ENCODE measurements at regions not wholly inside any gene's neighbourhood (a gene's known extent, or its start where the extent isn't known, plus 50 kb on each side); places are given as distances from the start of the nearest gene placed in this dataset.
"Not testable (repeated sequence)": the region's sequence is repeated elsewhere in the genome, so short reads cannot be mapped to it uniquely, and the experiment has no call there.

DNA sequence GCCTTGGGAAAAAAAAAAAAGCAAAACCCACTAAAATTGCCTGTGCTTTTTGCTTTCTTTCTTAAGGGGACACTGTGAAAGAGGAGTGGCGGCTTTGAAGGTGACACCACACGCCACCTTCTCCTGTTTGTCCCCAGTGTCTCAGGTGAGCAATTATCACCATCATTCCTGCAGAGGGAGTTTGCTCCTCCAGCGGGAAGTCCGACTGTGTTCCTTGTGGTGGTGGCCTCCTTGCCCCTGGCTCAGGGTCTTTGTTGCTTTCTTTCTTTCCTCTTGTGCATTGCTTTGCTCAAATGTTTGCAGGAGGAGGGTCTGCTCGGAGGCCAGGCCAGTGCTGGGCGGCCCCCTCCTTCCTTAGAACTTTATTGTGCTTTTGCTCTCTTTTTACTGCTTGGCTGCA, 164.3 kb upstream of the CXCR4 start:
- Histone ChIP-seq H3K9me3 (ENCODE audit: control insufficient read depth, insufficient read depth, low read length) (no peaks in the 10 kb centered on the region), H3K4me1 (ENCODE audit: control insufficient read depth, insufficient read depth, low read length) (peaks cover 35% of the 10 kb centered on the region), H3K27ac (ENCODE audit: low read length) (peak overlapping the region; percentile 66), H3K27me3 (ENCODE audit: control insufficient read depth, insufficient read depth, low read length) (no peaks in the 10 kb centered on the region), H3K36me3 (ENCODE audit: control insufficient read depth, insufficient read depth, low read length) (no peaks in the 10 kb centered on the region), H3K4me3 (ENCODE audit: low read length) (no peak overlapping the region)
- Mint-ChIP-seq H3K27me3 (ENCODE audit: low read depth in 2 of 2) (no peaks in the 10 kb centered on the region), H3K4me3 (no peak overlapping the region), H3K9me3 (no peaks in the 10 kb centered on the region), H3K36me3 (no peaks in the 10 kb centered on the region), H3K27ac (peak overlapping the region; percentile 65 to 91), H3K4me1 (peaks cover 28 to 29% of the 10 kb centered on the region in 2 donors)
- no peak for ATAC-seq
- 76% methylated on average over 6 of the region's 6 CpGs for WGBS (ENCODE audit: insufficient coverage)
- DNase-seq: peak in 1 of 2 donors; percentile 46
- TF ChIP-seq, protein P1, sequence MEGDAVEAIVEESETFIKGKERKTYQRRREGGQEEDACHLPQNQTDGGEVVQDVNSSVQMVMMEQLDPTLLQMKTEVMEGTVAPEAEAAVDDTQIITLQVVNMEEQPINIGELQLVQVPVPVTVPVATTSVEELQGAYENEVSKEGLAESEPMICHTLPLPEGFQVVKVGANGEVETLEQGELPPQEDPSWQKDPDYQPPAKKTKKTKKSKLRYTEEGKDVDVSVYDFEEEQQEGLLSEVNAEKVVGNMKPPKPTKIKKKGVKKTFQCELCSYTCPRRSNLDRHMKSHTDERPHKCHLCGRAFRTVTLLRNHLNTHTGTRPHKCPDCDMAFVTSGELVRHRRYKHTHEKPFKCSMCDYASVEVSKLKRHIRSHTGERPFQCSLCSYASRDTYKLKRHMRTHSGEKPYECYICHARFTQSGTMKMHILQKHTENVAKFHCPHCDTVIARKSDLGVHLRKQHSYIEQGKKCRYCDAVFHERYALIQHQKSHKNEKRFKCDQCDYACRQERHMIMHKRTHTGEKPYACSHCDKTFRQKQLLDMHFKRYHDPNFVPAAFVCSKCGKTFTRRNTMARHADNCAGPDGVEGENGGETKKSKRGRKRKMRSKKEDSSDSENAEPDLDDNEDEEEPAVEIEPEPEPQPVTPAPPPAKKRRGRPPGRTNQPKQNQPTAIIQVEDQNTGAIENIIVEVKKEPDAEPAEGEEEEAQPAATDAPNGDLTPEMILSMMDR (IDR thresholded peaks at IDR 0.05): no peak
- intact Hi-C loops (cut with micrococcal nuclease): loop anchor here (1.0 kb wide), 1 partner anchor 45 kb away; no protein-coding TSS in a partner anchor

DNA sequence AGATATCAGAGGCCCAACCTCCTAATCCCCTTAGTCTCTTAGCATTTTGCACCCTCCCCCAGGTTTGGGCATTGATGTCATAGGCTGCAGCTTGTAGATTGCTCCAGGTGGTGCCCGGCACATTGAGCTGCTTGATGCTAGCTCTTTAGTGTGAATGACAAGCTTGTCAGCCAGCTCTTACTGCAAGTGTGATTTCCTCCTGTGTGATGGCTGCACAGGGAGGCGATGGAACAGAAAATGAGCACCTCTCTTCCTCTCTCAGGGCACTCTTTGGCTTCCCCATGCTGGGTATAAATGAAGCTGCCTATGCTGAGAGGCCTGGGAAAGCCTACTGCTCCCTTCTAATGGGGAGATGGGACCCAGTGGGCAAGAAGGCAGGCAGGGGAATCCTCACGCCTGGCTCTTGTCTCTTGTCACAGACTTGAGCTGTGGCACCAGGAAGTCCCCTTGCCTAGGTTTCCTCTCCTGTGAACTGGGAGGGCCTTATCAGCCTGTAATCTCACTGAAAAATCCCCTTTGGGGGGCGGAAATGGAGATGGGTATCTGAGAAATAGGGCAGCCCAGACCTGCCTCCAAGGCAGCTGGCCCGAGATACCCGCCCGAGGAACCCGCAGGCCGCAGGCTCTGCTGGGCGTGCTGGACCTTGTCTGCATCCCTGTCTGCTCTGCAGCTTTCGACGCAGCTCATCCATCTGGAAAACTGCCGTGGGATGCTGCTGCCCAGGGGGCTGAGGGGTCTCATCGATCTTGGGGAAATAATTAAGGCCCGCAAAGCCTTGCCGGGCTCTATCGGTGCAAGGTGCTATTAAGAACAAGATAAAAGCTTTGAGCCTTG, 163.5 kb upstream of the CXCR4 start:
- H3K4me1 ChIP-seq (ENCODE audit: control insufficient read depth, insufficient read depth, low read length): peaks cover 35% of the 10 kb centered on the region
- H3K27me3 Mint-ChIP-seq (ENCODE audit: low read depth in 2 of 2): no peaks in the 10 kb centered on the region
- H3K36me3 ChIP-seq (ENCODE audit: control insufficient read depth, insufficient read depth, low read length): no peaks in the 10 kb centered on the region
- ATAC-seq (peak; percentile 85 to 91 (median 85)), DNase-seq (peak; percentile 46 to 91)
- H3K36me3 Mint-ChIP-seq: no peaks in the 10 kb centered on the region
- H3K4me3 Mint-ChIP-seq: peak overlapping the region; percentile 13
- H3K27ac Mint-ChIP-seq: peak overlapping the region; percentile 91 to 92
- no peaks in the 10 kb centered on the region for H3K27me3 ChIP-seq (ENCODE audit: control insufficient read depth, insufficient read depth, low read length)
- peak overlapping the region; percentile 66 for H3K27ac ChIP-seq (ENCODE audit: low read length)
- H3K9me3 Mint-ChIP-seq: no peaks in the 10 kb centered on the region
- intact Hi-C loops (cut with micrococcal nuclease): loop anchor here (1.0 to 2.0 kb wide), 4 partner anchors 24 to 165 kb away; no protein-coding TSS in a partner anchor
- TF ChIP-seq, protein P1 (IDR thresholded peaks at IDR 0.05): no peak
- H3K9me3 ChIP-seq (ENCODE audit: control insufficient read depth, insufficient read depth, low read length): no peaks in the 10 kb centered on the region
- 49% methylated on average over 17 of the region's 17 CpGs for WGBS (ENCODE audit: insufficient coverage)
- H3K4me3 ChIP-seq (ENCODE audit: low read length): no peak overlapping the region
- H3K4me1 Mint-ChIP-seq: peaks cover 28 to 29% of the 10 kb centered on the region in 2 donors

DNA sequence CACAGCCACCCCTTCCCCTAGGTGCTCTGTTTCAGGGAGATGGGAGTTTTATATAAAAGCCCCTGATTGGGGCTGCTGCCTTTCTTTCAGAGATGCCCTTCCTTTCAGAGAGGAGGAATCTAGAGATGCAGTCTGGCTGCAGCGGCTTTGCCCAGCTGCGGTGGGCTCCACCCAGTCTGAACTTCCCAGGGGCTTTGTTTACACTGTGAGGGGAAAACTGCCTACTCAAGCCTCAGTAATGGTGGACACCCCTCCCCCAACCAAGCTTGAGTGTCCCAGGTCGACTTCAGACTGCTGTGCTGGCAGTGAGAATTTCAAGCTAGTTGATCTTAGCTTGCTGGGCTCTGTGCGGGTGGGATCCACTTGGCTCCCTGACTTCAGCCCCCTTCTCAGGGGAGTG, 148.4 kb upstream of the CXCR4 start:
- H3K4me1 Mint-ChIP-seq; H3K36me3 ChIP-seq (ENCODE audit: control insufficient read depth, insufficient read depth, low read length); intact Hi-C loops (cut with micrococcal nuclease); H3K27me3 ChIP-seq (ENCODE audit: control insufficient read depth, insufficient read depth, low read length); H3K4me3 ChIP-seq (ENCODE audit: low read length); ATAC-seq; H3K4me1 ChIP-seq (ENCODE audit: control insufficient read depth, insufficient read depth, low read length); H3K27ac Mint-ChIP-seq; H3K27ac ChIP-seq (ENCODE audit: low read length); DNase-seq; H3K4me3 Mint-ChIP-seq; H3K9me3 ChIP-seq (ENCODE audit: control insufficient read depth, insufficient read depth, low read length); H3K9me3 Mint-ChIP-seq: not testable (repeated sequence)
- peaks cover 4 to 35% of the 10 kb centered on the region in 2 donors for H3K27me3 Mint-ChIP-seq (ENCODE audit: low read depth in 2 of 2)
- 79% methylated on average over 4 of the region's 4 CpGs for WGBS (ENCODE audit: insufficient coverage)
- peaks cover 28% of the 10 kb centered on the region for H3K36me3 Mint-ChIP-seq

DNA sequence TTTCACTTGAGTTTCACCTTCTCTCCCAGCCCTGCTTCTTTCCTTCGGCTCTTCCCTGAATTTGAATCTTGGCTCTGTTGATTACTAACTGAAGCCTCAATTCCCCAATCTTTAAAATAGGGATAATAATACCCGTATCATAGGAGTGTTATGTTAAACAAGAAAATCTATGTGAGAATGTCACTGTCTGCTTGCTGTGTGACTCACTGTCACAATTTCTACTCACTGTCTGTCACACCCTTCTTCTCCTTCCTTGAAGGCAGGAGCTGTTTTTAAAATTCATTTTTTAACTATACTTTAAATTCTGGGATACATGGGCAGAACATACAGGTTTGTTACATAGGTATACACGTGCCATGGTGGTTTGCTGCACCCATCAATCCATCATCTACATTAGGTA, 141.6 kb upstream of the CXCR4 start:
- no peak for ATAC-seq
- Mint-ChIP-seq H3K27me3 (ENCODE audit: low read depth in 2 of 2) (peaks cover 5 to 11% of the 10 kb centered on the region in 2 donors), H3K36me3 (peaks cover 6% of the 10 kb centered on the region), H3K9me3 (peaks cover 2 to 4% of the 10 kb centered on the region in 2 donors), H3K27ac (no peak overlapping the region), H3K4me1 (no peaks in the 10 kb centered on the region), H3K4me3 (no peak overlapping the region)
- Histone ChIP-seq H3K27me3 (ENCODE audit: control insufficient read depth, insufficient read depth, low read length) (no peaks in the 10 kb centered on the region), H3K4me1 (ENCODE audit: control insufficient read depth, insufficient read depth, low read length) (peaks cover 5% of the 10 kb centered on the region), H3K4me3 (ENCODE audit: low read length) (no peak overlapping the region), H3K9me3 (ENCODE audit: control insufficient read depth, insufficient read depth, low read length) (no peaks in the 10 kb centered on the region), H3K27ac (ENCODE audit: low read length) (no peak overlapping the region), H3K36me3 (ENCODE audit: control insufficient read depth, insufficient read depth, low read length) (no peaks in the 10 kb centered on the region)
- TF ChIP-seq, protein P1 (IDR thresholded peaks at IDR 0.05): no peak
- no peak for DNase-seq
- WGBS (ENCODE audit: insufficient coverage): 96% methylated on average over 2 of the region's 3 CpGs
- intact Hi-C loops (cut with micrococcal nuclease): no loop called here
